ENCODE measurements at regions not wholly inside any gene's neighbourhood (a gene's known extent, or its start where the extent isn't known, plus 50 kb on each side); places are given as distances from the start of the nearest gene placed in this dataset.

DNA sequence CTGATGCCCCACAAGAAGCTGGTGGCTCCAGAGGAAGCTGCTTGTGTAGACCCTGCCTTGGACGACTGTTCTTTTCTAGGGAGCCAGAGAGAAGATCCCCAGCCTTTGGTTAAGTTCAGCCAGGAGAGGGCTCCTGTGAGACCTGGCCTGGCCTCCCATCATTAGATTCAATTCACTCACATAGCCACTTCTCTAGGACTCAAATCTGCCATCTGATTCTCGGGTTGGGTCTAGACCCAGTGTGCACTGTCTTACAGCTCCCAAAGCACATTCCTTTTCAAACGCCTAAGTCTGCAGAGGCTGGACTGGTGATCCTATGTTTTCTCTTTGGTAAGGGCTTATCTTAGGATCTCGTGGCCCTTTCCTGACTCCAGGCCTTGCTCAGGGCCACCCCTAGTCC, 81.7 kb upstream of the NPHP3 start:
- H3K36me3 Mint-ChIP-seq (ENCODE audit: low read depth), result no peaks in the 10 kb centered on the region
- no peak overlapping the region for H3K4me3 Mint-ChIP-seq
- H3K4me1 Mint-ChIP-seq, result no peaks in the 10 kb centered on the region
- no peak for DNase-seq
- TF ChIP-seq, protein P1, sequence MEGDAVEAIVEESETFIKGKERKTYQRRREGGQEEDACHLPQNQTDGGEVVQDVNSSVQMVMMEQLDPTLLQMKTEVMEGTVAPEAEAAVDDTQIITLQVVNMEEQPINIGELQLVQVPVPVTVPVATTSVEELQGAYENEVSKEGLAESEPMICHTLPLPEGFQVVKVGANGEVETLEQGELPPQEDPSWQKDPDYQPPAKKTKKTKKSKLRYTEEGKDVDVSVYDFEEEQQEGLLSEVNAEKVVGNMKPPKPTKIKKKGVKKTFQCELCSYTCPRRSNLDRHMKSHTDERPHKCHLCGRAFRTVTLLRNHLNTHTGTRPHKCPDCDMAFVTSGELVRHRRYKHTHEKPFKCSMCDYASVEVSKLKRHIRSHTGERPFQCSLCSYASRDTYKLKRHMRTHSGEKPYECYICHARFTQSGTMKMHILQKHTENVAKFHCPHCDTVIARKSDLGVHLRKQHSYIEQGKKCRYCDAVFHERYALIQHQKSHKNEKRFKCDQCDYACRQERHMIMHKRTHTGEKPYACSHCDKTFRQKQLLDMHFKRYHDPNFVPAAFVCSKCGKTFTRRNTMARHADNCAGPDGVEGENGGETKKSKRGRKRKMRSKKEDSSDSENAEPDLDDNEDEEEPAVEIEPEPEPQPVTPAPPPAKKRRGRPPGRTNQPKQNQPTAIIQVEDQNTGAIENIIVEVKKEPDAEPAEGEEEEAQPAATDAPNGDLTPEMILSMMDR (IDR thresholded peaks at IDR 0.05), result no peak
- no peaks in the 10 kb centered on the region for H3K9me3 Mint-ChIP-seq
- peaks cover 11% of the 10 kb centered on the region for H3K27me3 Mint-ChIP-seq (ENCODE audit: low read depth, poor library complexity)
- H3K27ac Mint-ChIP-seq, result no peak overlapping the region

DNA sequence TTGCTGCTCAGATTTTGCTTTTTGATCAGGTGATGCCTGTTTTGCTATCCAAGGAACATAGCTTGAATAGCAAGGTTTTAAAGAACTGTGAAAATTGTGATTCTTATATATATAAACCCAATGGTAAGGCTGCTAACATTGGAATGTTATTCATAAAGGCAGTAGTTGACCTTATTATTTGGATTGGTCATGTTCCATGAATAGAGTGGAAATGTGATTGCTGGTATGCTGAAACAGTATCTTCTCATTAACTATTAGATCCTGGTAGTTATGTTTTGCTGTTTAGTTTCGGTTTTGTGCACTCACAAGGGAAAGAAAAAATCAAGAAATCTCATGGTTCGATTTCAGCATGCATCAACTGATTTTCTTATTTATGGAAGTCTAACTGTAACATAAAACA, 78.7 kb upstream of the NPHP3 start:
- Mint-ChIP-seq H3K4me1 (no peaks in the 10 kb centered on the region), H3K27ac (no peak overlapping the region), H3K9me3 (no peaks in the 10 kb centered on the region), H3K27me3 (ENCODE audit: low read depth, poor library complexity) (peaks cover 11% of the 10 kb centered on the region), H3K36me3 (ENCODE audit: low read depth) (no peaks in the 10 kb centered on the region), H3K4me3 (no peak overlapping the region)
- DNase-seq, result no peak
- TF ChIP-seq, protein P1 (IDR thresholded peaks at IDR 0.05), result no peak

GRCh38 chr3:132790806-132791205, 68.6 kb upstream of the NPHP3 start:
- Mint-ChIP-seq H3K4me1 (no peaks in the 10 kb centered on the region), H3K4me3 (no peak overlapping the region)
- TF ChIP-seq, protein P1 (IDR thresholded peaks at IDR 0.05), result no peak

DNA sequence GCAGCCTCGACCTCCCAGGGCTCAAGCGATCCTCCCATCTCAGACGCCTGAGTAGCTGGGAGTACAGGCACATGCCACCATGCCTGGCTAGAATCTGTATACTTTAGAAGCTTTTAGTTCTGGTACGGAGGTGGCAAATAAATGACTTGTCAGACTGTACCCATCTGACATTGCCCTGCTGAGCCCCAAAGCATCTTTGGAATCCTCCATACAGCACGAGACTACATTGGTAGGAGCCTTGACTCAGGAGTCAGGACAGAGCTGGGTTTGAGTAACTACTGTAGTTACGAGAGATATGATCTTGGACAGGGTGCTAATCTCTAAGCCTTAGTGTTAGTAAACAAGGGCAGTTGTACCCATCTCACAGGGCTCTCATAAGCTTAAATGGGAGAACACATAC, 67.8 kb upstream of the NPHP3 start:
- TF ChIP-seq, protein P1 (IDR thresholded peaks at IDR 0.05), result no peak
- DNase-seq, result no peak
- Mint-ChIP-seq H3K4me1 (no peaks in the 10 kb centered on the region), H3K27me3 (ENCODE audit: low read depth, poor library complexity) (peaks cover 6% of the 10 kb centered on the region), H3K4me3 (no peak overlapping the region), H3K9me3 (no peaks in the 10 kb centered on the region), H3K27ac (no peak overlapping the region), H3K36me3 (ENCODE audit: low read depth) (no peaks in the 10 kb centered on the region)

More at GRCh38 chr3:132790806-132791205, 68.6 kb upstream of the NPHP3 start:
- no peak overlapping the region for H3K27ac Mint-ChIP-seq
- H3K9me3 Mint-ChIP-seq, result no peaks in the 10 kb centered on the region
- peaks cover 10% of the 10 kb centered on the region for H3K27me3 Mint-ChIP-seq (ENCODE audit: low read depth, poor library complexity)
- DNase-seq, result no peak
- H3K36me3 Mint-ChIP-seq (ENCODE audit: low read depth), result no peaks in the 10 kb centered on the region

DNA sequence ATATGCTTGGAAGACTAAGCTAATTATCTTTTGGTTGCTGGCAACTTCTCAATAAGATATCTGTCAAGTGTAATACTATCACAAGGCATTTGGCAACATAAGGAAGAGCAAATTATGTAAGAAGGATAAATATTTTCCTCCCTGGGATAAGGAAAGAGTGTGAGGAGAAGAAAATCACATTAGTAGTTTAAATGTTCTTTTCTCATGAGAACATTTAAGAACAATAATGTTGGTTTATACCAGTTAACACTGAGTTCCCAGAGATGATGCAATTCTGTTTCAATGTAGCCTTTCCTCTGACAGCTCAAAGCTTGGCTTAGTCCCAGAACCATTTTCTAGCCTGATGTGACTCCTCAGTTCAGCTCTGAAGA, 66.1 kb upstream of the NPHP3 start:
- Mint-ChIP-seq H3K27ac (no peak overlapping the region), H3K4me1 (no peaks in the 10 kb centered on the region), H3K36me3 (ENCODE audit: low read depth) (no peaks in the 10 kb centered on the region), H3K27me3 (ENCODE audit: low read depth, poor library complexity) (peaks cover 3% of the 10 kb centered on the region), H3K9me3 (no peaks in the 10 kb centered on the region), H3K4me3 (no peak overlapping the region)
- TF ChIP-seq, protein P1 (IDR thresholded peaks at IDR 0.05), result no peak
- no peak for DNase-seq

- H3K27ac Mint-ChIP-seq, result no peak overlapping the region
- H3K36me3 Mint-ChIP-seq (ENCODE audit: low read depth), result no peaks in the 10 kb centered on the region
- H3K27me3 Mint-ChIP-seq (ENCODE audit: low read depth, poor library complexity), result peaks cover 3% of the 10 kb centered on the region
- TF ChIP-seq, protein P1 (IDR thresholded peaks at IDR 0.05), result no peak
- H3K4me3 Mint-ChIP-seq, result no peak overlapping the region
- DNase-seq, result no peak
- no peaks in the 10 kb centered on the region for H3K4me1 Mint-ChIP-seq
- H3K9me3 Mint-ChIP-seq, result no peaks in the 10 kb centered on the region
Measured at GRCh38 chr3:132787616-132788300, 65.5 kb upstream of the NPHP3 start.
